Liver (tissue), 8 donors: ENCODE measurements at regions not wholly inside any gene's neighbourhood (a gene's known extent, or its start where the extent isn't known, plus 50 kb on each side); places are given as distances from the start of the nearest gene placed in this dataset.

ENCODE experiments used
- DNase-seq: peaks from one replicate; pipeline ENCODE4 v3.0.0-alpha.2; 2017; ENCODE audit warnings: low spot score
- H3K27ac ChIP-seq, 2 donors: one replicate each; pipeline ENCODE4 v1.7.0; 2013; ENCODE audit warnings: inconsistent platforms in 2 of 2, low read length in 2 of 2, control low read depth in 1 of 2, low read depth in 1 of 2, mild to moderate bottlenecking in 1 of 2
- H3K27me3 ChIP-seq, 4 donors: one replicate each; pipeline versions ENCODE4 v1.6.1 to v1.7.0; 2013; ENCODE audit warnings: low read length in 3 of 4, inconsistent platforms in 1 of 4, mild to moderate bottlenecking in 1 of 4, moderate library complexity in 1 of 4; ENCODE audit not compliant: control insufficient read depth in 4 of 4, insufficient read depth in 4 of 4
- H3K36me3 ChIP-seq, 4 donors: one replicate each; pipeline versions ENCODE4 v1.6.1 to v1.7.0; 2013; ENCODE audit warnings: low read length in 3 of 4, mild to moderate bottlenecking in 3 of 4, low read depth in 1 of 4, moderate library complexity in 1 of 4; ENCODE audit not compliant: control insufficient read depth in 4 of 4, insufficient read depth in 3 of 4
- H3K4me1 ChIP-seq, 4 donors: one replicate each; pipeline versions ENCODE4 v1.6.1 to v1.7.0; 2013; ENCODE audit warnings: low read length in 3 of 4, mild to moderate bottlenecking in 3 of 4, moderate library complexity in 1 of 4; ENCODE audit not compliant: control insufficient read depth in 4 of 4, insufficient read depth in 4 of 4
- H3K4me3 ChIP-seq, 3 donors: one replicate each; pipeline versions ENCODE4 v1.6.1 to v1.7.0; 2013; ENCODE audit warnings: low read length in 3 of 3, control low read depth in 1 of 3, low read depth in 1 of 3, mild to moderate bottlenecking in 1 of 3
- H3K9ac ChIP-seq, 2 donors: one replicate each; pipeline ENCODE4 v1.7.0; 2013; ENCODE audit warnings: low read length in 2 of 2, mild to moderate bottlenecking in 2 of 2, moderate library complexity in 2 of 2, control low read depth in 1 of 2, low read depth in 1 of 2
- H3K9me3 ChIP-seq, 4 donors: one replicate each; pipeline versions ENCODE4 v1.6.1 to v1.7.0; 2013; ENCODE audit warnings: low read length in 3 of 4; ENCODE audit not compliant: control insufficient read depth in 4 of 4
- ATF3 ChIP-seq: IDR thresholded peaks from 2 replicates; pipeline ENCODE4 v1.6.1; 2016; ENCODE audit warnings: antibody characterized with exemption
- EGR1 ChIP-seq, 2 donors: IDR thresholded peaks; 2 replicates each; pipeline ENCODE4 v1.6.1; 2016 to 2018; ENCODE audit warnings: antibody characterized with exemption in 2 of 2, low read depth in 2 of 2
- FOXA1 ChIP-seq: IDR thresholded peaks from 2 replicates; pipeline ENCODE4 v1.6.1; 2016; ENCODE audit warnings: antibody characterized with exemption
- FOXA2 ChIP-seq: IDR thresholded peaks from 2 replicates; pipeline ENCODE4 v1.6.1; 2016; ENCODE audit warnings: antibody characterized with exemption
- GABPA ChIP-seq, 2 donors: IDR thresholded peaks in 1 of 2; conservative IDR thresholded peaks in 1 of 2; 2 replicates each; pipeline ENCODE4 v1.6.1; 2016; ENCODE audit warnings: antibody characterized with exemption in 2 of 2, mild to moderate bottlenecking in 1 of 2, moderate library complexity in 1 of 2
- HNF4A ChIP-seq, 2 donors: conservative IDR thresholded peaks; 2 replicates each; pipeline ENCODE4 v1.6.1; 2016; ENCODE audit warnings: antibody characterized with exemption in 2 of 2, mild to moderate bottlenecking in 2 of 2
- HNF4G ChIP-seq: IDR thresholded peaks from 2 replicates; pipeline ENCODE4 v1.6.1; 2016; ENCODE audit warnings: antibody characterized with exemption
- JUND ChIP-seq, 2 donors: IDR thresholded peaks; 2 replicates each; pipeline ENCODE4 v1.6.1; 2016; ENCODE audit warnings: antibody characterized with exemption in 2 of 2
- MAX ChIP-seq: IDR thresholded peaks from 2 replicates; pipeline ENCODE4 v1.6.1; 2016; ENCODE audit warnings: antibody characterized with exemption
- NR2F2 ChIP-seq: IDR thresholded peaks from 2 replicates; pipeline ENCODE4 v1.6.1; 2016; ENCODE audit warnings: antibody characterized with exemption
- RAD21 ChIP-seq, 2 donors: IDR thresholded peaks; 2 replicates each; pipeline ENCODE4 v1.6.1; 2016; ENCODE audit warnings: antibody characterized with exemption in 2 of 2, mild to moderate bottlenecking in 2 of 2
- RXRA ChIP-seq, 2 donors: IDR thresholded peaks; 2 replicates each; pipeline ENCODE4 v1.6.1; 2017 to 2018; ENCODE audit warnings: antibody characterized with exemption in 2 of 2, mild to moderate bottlenecking in 1 of 2
- SP1 ChIP-seq: IDR thresholded peaks from 2 replicates; pipeline ENCODE4 v1.6.1; 2018; ENCODE audit warnings: antibody characterized with exemption, mild to moderate bottlenecking
- TAF1 ChIP-seq: conservative IDR thresholded peaks from 2 replicates; pipeline ENCODE4 v1.6.1; 2016; ENCODE audit warnings: antibody characterized with exemption, mild to moderate bottlenecking
- YY1 ChIP-seq: IDR thresholded peaks from 2 replicates; pipeline ENCODE4 v1.6.1; 2016; ENCODE audit warnings: antibody characterized with exemption, mild to moderate bottlenecking
- WGBS: extraction: QIAGEN DNeasy Blood & Tissue Kit; methylation state at CpG from one replicate; pipeline ENCODE4 v1.1.7; 2013; 5-methylcytosine and 5-hydroxymethylcytosine counted together
- TF ChIP-seq, protein P1 (sequence below): IDR thresholded peaks from 2 replicates; pipeline ENCODE4 v1.6.1; 2016; ENCODE audit warnings: antibody characterized with exemption, mild to moderate bottlenecking
- TF ChIP-seq, protein P2 (sequence below): IDR thresholded peaks from 2 replicates; pipeline ENCODE4 v1.6.1; 2016; ENCODE audit warnings: antibody characterized with exemption
- TF ChIP-seq, protein P3 (sequence below): fragments of 150-350 bp; IDR thresholded peaks from 2 replicates; pipeline ENCODE4 v1.5.1; 2017; ENCODE audit warnings: improper control_type of control experiment, low read depth, low read length; ENCODE audit not compliant: missing input control
- donor health status: healthy.
- donor health status: healthy.
- donor health status: healthy.
- donor health status: healthy.
- donor health status: healthy.

GRCh38 chr1:47676311-47677054, 238.6 kb downstream of the FOXD2 start:
- no peaks in the 10 kb centered on the region for H3K9me3 ChIP-seq
- peak; percentile 21 for DNase-seq
- no peak overlapping the region for H3K27ac ChIP-seq
- peaks cover 0 to under 1% (median 0%) of the 10 kb centered on the region in 4 donors for H3K27me3 ChIP-seq
- 88% methylated on average over 14 of the region's 14 CpGs for WGBS
- H3K9ac ChIP-seq = no peak overlapping the region
- H3K4me3 ChIP-seq = no peak overlapping the region
- H3K4me1 ChIP-seq = no peaks in the 10 kb centered on the region
- no peaks in the 10 kb centered on the region for H3K36me3 ChIP-seq
- TF ChIP-seq SP1 = no peak
- TF ChIP-seq RAD21 (IDR thresholded peaks at IDR 0.05) = no peak
- no peak for TF ChIP-seq YY1
- TF ChIP-seq, protein P1, sequence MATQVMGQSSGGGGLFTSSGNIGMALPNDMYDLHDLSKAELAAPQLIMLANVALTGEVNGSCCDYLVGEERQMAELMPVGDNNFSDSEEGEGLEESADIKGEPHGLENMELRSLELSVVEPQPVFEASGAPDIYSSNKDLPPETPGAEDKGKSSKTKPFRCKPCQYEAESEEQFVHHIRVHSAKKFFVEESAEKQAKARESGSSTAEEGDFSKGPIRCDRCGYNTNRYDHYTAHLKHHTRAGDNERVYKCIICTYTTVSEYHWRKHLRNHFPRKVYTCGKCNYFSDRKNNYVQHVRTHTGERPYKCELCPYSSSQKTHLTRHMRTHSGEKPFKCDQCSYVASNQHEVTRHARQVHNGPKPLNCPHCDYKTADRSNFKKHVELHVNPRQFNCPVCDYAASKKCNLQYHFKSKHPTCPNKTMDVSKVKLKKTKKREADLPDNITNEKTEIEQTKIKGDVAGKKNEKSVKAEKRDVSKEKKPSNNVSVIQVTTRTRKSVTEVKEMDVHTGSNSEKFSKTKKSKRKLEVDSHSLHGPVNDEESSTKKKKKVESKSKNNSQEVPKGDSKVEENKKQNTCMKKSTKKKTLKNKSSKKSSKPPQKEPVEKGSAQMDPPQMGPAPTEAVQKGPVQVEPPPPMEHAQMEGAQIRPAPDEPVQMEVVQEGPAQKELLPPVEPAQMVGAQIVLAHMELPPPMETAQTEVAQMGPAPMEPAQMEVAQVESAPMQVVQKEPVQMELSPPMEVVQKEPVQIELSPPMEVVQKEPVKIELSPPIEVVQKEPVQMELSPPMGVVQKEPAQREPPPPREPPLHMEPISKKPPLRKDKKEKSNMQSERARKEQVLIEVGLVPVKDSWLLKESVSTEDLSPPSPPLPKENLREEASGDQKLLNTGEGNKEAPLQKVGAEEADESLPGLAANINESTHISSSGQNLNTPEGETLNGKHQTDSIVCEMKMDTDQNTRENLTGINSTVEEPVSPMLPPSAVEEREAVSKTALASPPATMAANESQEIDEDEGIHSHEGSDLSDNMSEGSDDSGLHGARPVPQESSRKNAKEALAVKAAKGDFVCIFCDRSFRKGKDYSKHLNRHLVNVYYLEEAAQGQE = no peak
- no peak for TF ChIP-seq ATF3
- TF ChIP-seq GABPA (IDR thresholded peaks at IDR 0.05 in 1 of 2, conservative IDR thresholded peaks at IDR 0.05 in 1 of 2) = no peak
- no peak for TF ChIP-seq HNF4A (conservative IDR thresholded peaks at IDR 0.05)
- no peak for TF ChIP-seq JUND (IDR thresholded peaks at IDR 0.05)
- no peak for TF ChIP-seq EGR1 (IDR thresholded peaks at IDR 0.05; ENCODE audit: low read depth in 2 of 2)
- no peak for TF ChIP-seq FOXA1
- no peak for TF ChIP-seq FOXA2
- no peak for TF ChIP-seq RXRA (IDR thresholded peaks at IDR 0.05)

GRCh38 chr1:47677241-47677940, 239.5 kb downstream of the FOXD2 start:
- H3K27ac ChIP-seq = no peak overlapping the region
- H3K4me1 ChIP-seq = no peaks in the 10 kb centered on the region
- H3K27me3 ChIP-seq = no peaks in the 10 kb centered on the region
- H3K9me3 ChIP-seq = no peaks in the 10 kb centered on the region
- DNase-seq = peak; percentile 22
- no peak overlapping the region for H3K9ac ChIP-seq
- 88% methylated on average over 24 of the region's 24 CpGs for WGBS
- H3K36me3 ChIP-seq = no peaks in the 10 kb centered on the region
- TF ChIP-seq JUND (IDR thresholded peaks at IDR 0.05) (no peak), TAF1 (no peak), YY1 (no peak), RAD21 (IDR thresholded peaks at IDR 0.05) (no peak), FOXA1 (no peak), GABPA (IDR thresholded peaks at IDR 0.05 in 1 of 2, conservative IDR thresholded peaks at IDR 0.05 in 1 of 2) (no peak), MAX (no peak), ATF3 (no peak), RXRA (IDR thresholded peaks at IDR 0.05) (no peak), FOXA2 (no peak), NR2F2 (no peak), EGR1 (IDR thresholded peaks at IDR 0.05; ENCODE audit: low read depth in 2 of 2) (no peak), HNF4A (conservative IDR thresholded peaks at IDR 0.05) (no peak), HNF4G (no peak), SP1 (no peak)
- TF ChIP-seq, protein P2, sequence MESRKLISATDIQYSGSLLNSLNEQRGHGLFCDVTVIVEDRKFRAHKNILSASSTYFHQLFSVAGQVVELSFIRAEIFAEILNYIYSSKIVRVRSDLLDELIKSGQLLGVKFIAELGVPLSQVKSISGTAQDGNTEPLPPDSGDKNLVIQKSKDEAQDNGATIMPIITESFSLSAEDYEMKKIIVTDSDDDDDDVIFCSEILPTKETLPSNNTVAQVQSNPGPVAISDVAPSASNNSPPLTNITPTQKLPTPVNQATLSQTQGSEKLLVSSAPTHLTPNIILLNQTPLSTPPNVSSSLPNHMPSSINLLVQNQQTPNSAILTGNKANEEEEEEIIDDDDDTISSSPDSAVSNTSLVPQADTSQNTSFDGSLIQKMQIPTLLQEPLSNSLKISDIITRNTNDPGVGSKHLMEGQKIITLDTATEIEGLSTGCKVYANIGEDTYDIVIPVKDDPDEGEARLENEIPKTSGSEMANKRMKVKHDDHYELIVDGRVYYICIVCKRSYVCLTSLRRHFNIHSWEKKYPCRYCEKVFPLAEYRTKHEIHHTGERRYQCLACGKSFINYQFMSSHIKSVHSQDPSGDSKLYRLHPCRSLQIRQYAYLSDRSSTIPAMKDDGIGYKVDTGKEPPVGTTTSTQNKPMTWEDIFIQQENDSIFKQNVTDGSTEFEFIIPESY = no peak
- TF ChIP-seq, protein P3, sequence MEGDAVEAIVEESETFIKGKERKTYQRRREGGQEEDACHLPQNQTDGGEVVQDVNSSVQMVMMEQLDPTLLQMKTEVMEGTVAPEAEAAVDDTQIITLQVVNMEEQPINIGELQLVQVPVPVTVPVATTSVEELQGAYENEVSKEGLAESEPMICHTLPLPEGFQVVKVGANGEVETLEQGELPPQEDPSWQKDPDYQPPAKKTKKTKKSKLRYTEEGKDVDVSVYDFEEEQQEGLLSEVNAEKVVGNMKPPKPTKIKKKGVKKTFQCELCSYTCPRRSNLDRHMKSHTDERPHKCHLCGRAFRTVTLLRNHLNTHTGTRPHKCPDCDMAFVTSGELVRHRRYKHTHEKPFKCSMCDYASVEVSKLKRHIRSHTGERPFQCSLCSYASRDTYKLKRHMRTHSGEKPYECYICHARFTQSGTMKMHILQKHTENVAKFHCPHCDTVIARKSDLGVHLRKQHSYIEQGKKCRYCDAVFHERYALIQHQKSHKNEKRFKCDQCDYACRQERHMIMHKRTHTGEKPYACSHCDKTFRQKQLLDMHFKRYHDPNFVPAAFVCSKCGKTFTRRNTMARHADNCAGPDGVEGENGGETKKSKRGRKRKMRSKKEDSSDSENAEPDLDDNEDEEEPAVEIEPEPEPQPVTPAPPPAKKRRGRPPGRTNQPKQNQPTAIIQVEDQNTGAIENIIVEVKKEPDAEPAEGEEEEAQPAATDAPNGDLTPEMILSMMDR = no peak
- no peak overlapping the region for H3K4me3 ChIP-seq
